Endothelial cell (in vitro differentiated cells): ENCODE measurements at regions not wholly inside any gene's neighbourhood (a gene's known extent, or its start where the extent isn't known, plus 50 kb on each side); places are given as distances from the start of the nearest gene placed in this dataset.

Experiments used
- DNase-seq: peaks from one replicate; pipeline ENCODE4 v3.0.0; 2021; ENCODE audit warnings: low spot score
- H3K27ac Mint-ChIP-seq: one replicate; pipeline ENCODE4 v1.8.0; 2021; ENCODE audit warnings: mixed read lengths, inconsistent platforms; ENCODE audit not compliant: unreplicated experiment
- H3K27me3 Mint-ChIP-seq: one replicate; pipeline ENCODE4 v1.8.0; 2021; ENCODE audit warnings: mild to moderate bottlenecking, moderate library complexity, mixed read lengths, inconsistent platforms; ENCODE audit not compliant: unreplicated experiment
- H3K36me3 Mint-ChIP-seq: one replicate; pipeline ENCODE4 v1.8.0; 2021; ENCODE audit warnings: mild to moderate bottlenecking, low read depth, mixed read lengths, inconsistent platforms; ENCODE audit not compliant: unreplicated experiment
- H3K4me1 Mint-ChIP-seq: one replicate; pipeline ENCODE4 v1.8.0; 2021; ENCODE audit warnings: mild to moderate bottlenecking, mixed read lengths, inconsistent platforms; ENCODE audit not compliant: unreplicated experiment
- H3K4me3 Mint-ChIP-seq: one replicate; pipeline ENCODE4 v1.8.0; 2021; ENCODE audit warnings: mild to moderate bottlenecking, mixed read lengths, inconsistent platforms; ENCODE audit not compliant: unreplicated experiment
- H3K9me3 Mint-ChIP-seq: one replicate; pipeline ENCODE4 v1.8.0; 2021; ENCODE audit warnings: mixed read lengths, inconsistent platforms; ENCODE audit not compliant: unreplicated experiment
- CTCF ChIP-seq: fragments of 200-600 bp; sonication (generic); IDR thresholded peaks from one replicate; pipeline ENCODE4 v1.5.0; 2021; ENCODE audit warnings: antibody characterized with exemption; ENCODE audit not compliant: unreplicated experiment

- H3K36me3 Mint-ChIP-seq, result peaks cover 14% of the 10 kb centered on the region
- H3K27me3 Mint-ChIP-seq, result peaks cover 3% of the 10 kb centered on the region
- no peak overlapping the region for H3K4me3 Mint-ChIP-seq
- no peak overlapping the region for H3K27ac Mint-ChIP-seq
- peak; percentile 68 for TF ChIP-seq CTCF
- no peaks in the 10 kb centered on the region for H3K4me1 Mint-ChIP-seq
- no peak for DNase-seq
- no peaks in the 10 kb centered on the region for H3K9me3 Mint-ChIP-seq
These were observed 66.7 kb upstream of the CAST start for GRCh38 chr5:96595300-96596090.

- H3K36me3 Mint-ChIP-seq, result peaks cover 14% of the 10 kb centered on the region
- H3K4me3 Mint-ChIP-seq, result no peak overlapping the region
- no peak for DNase-seq
- H3K27me3 Mint-ChIP-seq, result peaks cover 3% of the 10 kb centered on the region
- H3K4me1 Mint-ChIP-seq, result no peaks in the 10 kb centered on the region
- H3K27ac Mint-ChIP-seq, result no peak overlapping the region
- H3K9me3 Mint-ChIP-seq, result no peaks in the 10 kb centered on the region
- no peak for TF ChIP-seq CTCF
These were observed 64.6 kb upstream of the CAST start for GRCh38 chr5:96597438-96598020.

GRCh38 chr5:96601200-96601599 is 61.0 kb upstream of the CAST start:
- Mint-ChIP-seq H3K27ac (no peak overlapping the region), H3K36me3 (peaks cover 7% of the 10 kb centered on the region), H3K9me3 (no peaks in the 10 kb centered on the region), H3K4me1 (no peaks in the 10 kb centered on the region), H3K27me3 (peaks cover 3% of the 10 kb centered on the region), H3K4me3 (no peak overlapping the region)
- no peak for TF ChIP-seq CTCF
- DNase-seq, result no peak

GRCh38 chr5:96601715-96602244 is 60.4 kb upstream of the CAST start:
- no peaks in the 10 kb centered on the region for H3K4me1 Mint-ChIP-seq
- peaks cover 6% of the 10 kb centered on the region for H3K36me3 Mint-ChIP-seq
- H3K27me3 Mint-ChIP-seq, result peaks cover 3% of the 10 kb centered on the region
- H3K9me3 Mint-ChIP-seq, result no peaks in the 10 kb centered on the region
- peak; percentile 74 for DNase-seq
- peak; percentile 82 for TF ChIP-seq CTCF
- no peak overlapping the region for H3K27ac Mint-ChIP-seq
- no peak overlapping the region for H3K4me3 Mint-ChIP-seq

GRCh38 chr5:96602776-96603175 is 59.4 kb upstream of the CAST start:
- TF ChIP-seq CTCF, result no peak
- H3K27me3 Mint-ChIP-seq, result no peaks in the 10 kb centered on the region
- peaks cover 6% of the 10 kb centered on the region for H3K36me3 Mint-ChIP-seq
- H3K4me3 Mint-ChIP-seq, result no peak overlapping the region
- H3K9me3 Mint-ChIP-seq, result no peaks in the 10 kb centered on the region
- H3K4me1 Mint-ChIP-seq, result no peaks in the 10 kb centered on the region
- DNase-seq, result no peak
- no peak overlapping the region for H3K27ac Mint-ChIP-seq
